ENCODE measurements at regions not wholly inside any gene's neighbourhood (a gene's known extent, or its start where the extent isn't known, plus 50 kb on each side); places are given as distances from the start of the nearest gene placed in this dataset.
"Not testable (repeated sequence)": the region's sequence is repeated elsewhere in the genome, so short reads cannot be mapped to it uniquely, and the experiment has no call there.

GRCh38 chr13:65330287-65330686, 1899.8 kb downstream of the PCDH9 start:
- no peak overlapping the region for H3K4me3 Mint-ChIP-seq
- DNase-seq (no peak), ATAC-seq (no peak)
- no peaks in the 10 kb centered on the region for H3K27me3 Mint-ChIP-seq
- H3K27ac Mint-ChIP-seq, result no peak overlapping the region
- no peaks in the 10 kb centered on the region for H3K36me3 Mint-ChIP-seq (ENCODE audit: low read depth)
- H3K9me3 ChIP-seq (ENCODE audit: control insufficient read depth, low read length, poor library complexity, severe bottlenecking), result no peaks in the 10 kb centered on the region
- H3K4me1 Mint-ChIP-seq, result no peaks in the 10 kb centered on the region

- DNase-seq; ATAC-seq; H3K27ac Mint-ChIP-seq; H3K4me3 Mint-ChIP-seq; H3K36me3 Mint-ChIP-seq (ENCODE audit: low read depth); H3K9me3 ChIP-seq (ENCODE audit: control insufficient read depth, low read length, poor library complexity, severe bottlenecking); H3K4me1 Mint-ChIP-seq; H3K27me3 Mint-ChIP-seq: not testable (repeated sequence)
These were observed 1906.9 kb downstream of the PCDH9 start for GRCh38 chr13:65323192-65323591.

DNA sequence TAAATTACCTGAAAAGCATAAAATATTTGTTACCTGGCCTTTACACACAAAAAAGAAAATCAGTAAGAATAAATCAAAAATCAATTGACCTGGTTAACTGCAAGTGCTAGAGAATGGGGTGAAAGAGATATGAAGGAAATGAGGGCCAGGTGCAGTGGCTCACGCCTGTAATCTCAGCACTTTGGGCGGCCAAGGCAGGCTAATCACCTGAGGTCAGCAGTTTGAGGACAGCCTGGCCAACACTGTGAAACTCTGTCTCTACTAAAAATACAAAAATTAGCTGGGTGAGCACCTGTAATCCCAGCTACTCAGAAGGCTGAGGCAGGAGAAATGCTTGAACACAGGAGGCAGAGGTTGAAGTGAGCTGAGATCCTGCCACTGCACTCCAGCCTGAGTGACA, 1908.7 kb downstream of the PCDH9 start:
- not testable (repeated sequence) for H3K4me3 Mint-ChIP-seq; H3K27me3 Mint-ChIP-seq; H3K4me1 Mint-ChIP-seq; H3K9me3 ChIP-seq (ENCODE audit: control insufficient read depth, low read length, poor library complexity, severe bottlenecking); DNase-seq; H3K36me3 Mint-ChIP-seq (ENCODE audit: low read depth); ATAC-seq; H3K27ac Mint-ChIP-seq

DNA sequence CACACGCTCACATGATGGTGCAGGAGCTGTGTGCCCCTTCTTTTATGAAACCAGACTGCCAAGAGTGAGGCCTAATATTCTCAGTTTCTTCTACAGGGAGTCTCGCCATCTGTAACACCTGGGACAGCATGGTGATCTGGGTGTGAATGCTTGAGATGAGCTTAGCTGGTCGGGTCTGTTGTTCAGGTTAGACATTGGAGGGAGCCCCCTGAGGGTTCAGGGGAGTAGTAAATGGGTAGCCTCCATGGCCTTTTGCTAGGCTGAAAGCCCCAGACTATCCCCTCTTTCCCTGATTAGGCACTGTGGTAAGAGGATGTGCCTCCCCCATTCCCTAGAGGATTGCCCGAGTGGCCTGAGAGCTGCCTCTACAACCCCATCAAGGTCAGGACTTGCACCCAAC, 1916.1 kb downstream of the PCDH9 start:
- ATAC-seq (no peak), DNase-seq (no peak)
- H3K9me3 ChIP-seq (ENCODE audit: control insufficient read depth, low read length, poor library complexity, severe bottlenecking), result no peaks in the 10 kb centered on the region
- no peak overlapping the region for H3K4me3 Mint-ChIP-seq
- no peak overlapping the region for H3K27ac Mint-ChIP-seq
- H3K27me3 Mint-ChIP-seq, result no peaks in the 10 kb centered on the region
- H3K36me3 Mint-ChIP-seq (ENCODE audit: low read depth), result no peaks in the 10 kb centered on the region
- no peaks in the 10 kb centered on the region for H3K4me1 Mint-ChIP-seq

- no peaks in the 10 kb centered on the region for H3K27me3 Mint-ChIP-seq
- H3K36me3 Mint-ChIP-seq (ENCODE audit: low read depth), result no peaks in the 10 kb centered on the region
- ATAC-seq (no peak), DNase-seq (no peak)
- H3K4me1 Mint-ChIP-seq, result no peaks in the 10 kb centered on the region
- H3K4me3 Mint-ChIP-seq, result no peak overlapping the region
- no peak overlapping the region for H3K27ac Mint-ChIP-seq
- no peaks in the 10 kb centered on the region for H3K9me3 ChIP-seq (ENCODE audit: control insufficient read depth, low read length, poor library complexity, severe bottlenecking)
These were observed 1919.3 kb downstream of the PCDH9 start for GRCh38 chr13:65310663-65311328.

- no peak overlapping the region for H3K27ac Mint-ChIP-seq
These were observed 1920.2 kb downstream of the PCDH9 start for GRCh38 chr13:65309906-65310305.

GRCh38 chr13:65308729-65309128, 1921.4 kb downstream of the PCDH9 start:
- H3K4me1 Mint-ChIP-seq; H3K27ac Mint-ChIP-seq; H3K4me3 Mint-ChIP-seq; H3K27me3 Mint-ChIP-seq; ATAC-seq; DNase-seq; H3K9me3 ChIP-seq (ENCODE audit: control insufficient read depth, low read length, poor library complexity, severe bottlenecking); H3K36me3 Mint-ChIP-seq (ENCODE audit: low read depth): not testable (repeated sequence)

More at GRCh38 chr13:65309906-65310305, 1920.2 kb downstream of the PCDH9 start:
- H3K27me3 Mint-ChIP-seq, result no peaks in the 10 kb centered on the region
- ATAC-seq (no peak), DNase-seq (no peak)
- no peaks in the 10 kb centered on the region for H3K36me3 Mint-ChIP-seq (ENCODE audit: low read depth)
- no peaks in the 10 kb centered on the region for H3K4me1 Mint-ChIP-seq
- H3K4me3 Mint-ChIP-seq, result no peak overlapping the region
- no peaks in the 10 kb centered on the region for H3K9me3 ChIP-seq (ENCODE audit: control insufficient read depth, low read length, poor library complexity, severe bottlenecking)

GRCh38 chr13:65307056-65307455, 1923.1 kb downstream of the PCDH9 start:
- H3K36me3 Mint-ChIP-seq (ENCODE audit: low read depth), result no peaks in the 10 kb centered on the region
- H3K9me3 ChIP-seq (ENCODE audit: control insufficient read depth, low read length, poor library complexity, severe bottlenecking), result no peaks in the 10 kb centered on the region
- H3K4me3 Mint-ChIP-seq, result no peak overlapping the region
- no peaks in the 10 kb centered on the region for H3K27me3 Mint-ChIP-seq
- no peak overlapping the region for H3K27ac Mint-ChIP-seq
- no peak for DNase-seq
- H3K4me1 Mint-ChIP-seq, result no peaks in the 10 kb centered on the region
- ATAC-seq, result no peak

DNA sequence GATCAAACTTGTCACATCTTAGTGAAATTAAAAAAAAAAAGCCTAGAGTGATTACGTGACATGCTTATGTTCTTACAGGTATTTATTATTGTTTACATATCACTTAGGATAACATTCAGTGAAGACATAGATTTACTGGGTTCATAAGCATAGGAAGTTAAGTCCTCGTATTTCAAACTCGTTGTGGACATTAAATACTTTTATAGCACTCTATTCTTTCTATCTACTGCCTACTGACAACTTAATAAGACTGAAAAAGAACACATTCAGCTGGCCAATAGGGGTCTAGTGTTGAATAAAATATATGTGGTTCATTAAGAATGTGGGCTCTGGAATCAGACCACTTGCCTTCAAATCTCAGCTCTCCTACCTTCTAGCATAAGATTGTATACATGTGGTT, 1927.4 kb downstream of the PCDH9 start:
- no peak for ATAC-seq

DNA sequence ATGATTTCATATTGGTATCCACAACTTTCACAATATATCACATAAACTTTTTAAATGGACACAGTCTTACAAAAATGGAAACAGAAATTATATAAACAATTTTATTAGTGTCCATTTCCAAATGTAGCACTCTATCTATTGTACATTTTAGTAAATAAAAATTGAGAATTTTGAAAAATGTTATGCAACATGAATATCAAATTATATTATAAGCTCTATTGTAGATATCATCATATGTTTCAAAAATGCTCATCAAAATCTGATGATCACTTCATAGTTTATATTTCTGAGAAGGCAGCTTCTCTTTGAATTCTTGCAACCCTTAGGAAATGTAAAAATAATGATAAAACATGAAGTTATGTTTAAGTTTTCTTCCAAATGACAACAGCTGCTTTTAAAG, 1928.6 kb downstream of the PCDH9 start:
- H3K4me1 Mint-ChIP-seq, result no peaks in the 10 kb centered on the region
- H3K27me3 Mint-ChIP-seq, result no peaks in the 10 kb centered on the region

More for the DNA sequence above, 1927.4 kb downstream of the PCDH9 start:
- Mint-ChIP-seq H3K4me3 (no peak overlapping the region), H3K27ac (no peak overlapping the region), H3K36me3 (ENCODE audit: low read depth) (no peaks in the 10 kb centered on the region), H3K27me3 (no peaks in the 10 kb centered on the region), H3K4me1 (no peaks in the 10 kb centered on the region)
- no peak for DNase-seq
- no peaks in the 10 kb centered on the region for H3K9me3 ChIP-seq (ENCODE audit: control insufficient read depth, low read length, poor library complexity, severe bottlenecking)

GRCh38 chr13:65300220-65300619, 1929.9 kb downstream of the PCDH9 start:
- H3K9me3 ChIP-seq (ENCODE audit: control insufficient read depth, low read length, poor library complexity, severe bottlenecking), result no peaks in the 10 kb centered on the region
- H3K27ac Mint-ChIP-seq, result no peak overlapping the region
- no peak for DNase-seq
- H3K27me3 Mint-ChIP-seq, result no peaks in the 10 kb centered on the region
- ATAC-seq, result no peak
- no peaks in the 10 kb centered on the region for H3K4me1 Mint-ChIP-seq
- H3K36me3 Mint-ChIP-seq (ENCODE audit: low read depth), result no peaks in the 10 kb centered on the region
- no peak overlapping the region for H3K4me3 Mint-ChIP-seq

More for the DNA sequence above, 1928.6 kb downstream of the PCDH9 start:
- Mint-ChIP-seq H3K27ac (no peak overlapping the region), H3K4me3 (no peak overlapping the region), H3K36me3 (ENCODE audit: low read depth) (no peaks in the 10 kb centered on the region)
- DNase-seq (no peak), ATAC-seq (no peak)
- no peaks in the 10 kb centered on the region for H3K9me3 ChIP-seq (ENCODE audit: control insufficient read depth, low read length, poor library complexity, severe bottlenecking)

GRCh38 chr13:65293530-65294198, 1936.5 kb downstream of the PCDH9 start:
- Mint-ChIP-seq H3K27ac (no peak overlapping the region), H3K36me3 (ENCODE audit: low read depth) (no peaks in the 10 kb centered on the region), H3K4me3 (no peak overlapping the region), H3K27me3 (no peaks in the 10 kb centered on the region), H3K4me1 (no peaks in the 10 kb centered on the region)
- ATAC-seq, result no peak
- no peak for DNase-seq
- peaks cover 4% of the 10 kb centered on the region for H3K9me3 ChIP-seq (ENCODE audit: control insufficient read depth, low read length, poor library complexity, severe bottlenecking)

DNA sequence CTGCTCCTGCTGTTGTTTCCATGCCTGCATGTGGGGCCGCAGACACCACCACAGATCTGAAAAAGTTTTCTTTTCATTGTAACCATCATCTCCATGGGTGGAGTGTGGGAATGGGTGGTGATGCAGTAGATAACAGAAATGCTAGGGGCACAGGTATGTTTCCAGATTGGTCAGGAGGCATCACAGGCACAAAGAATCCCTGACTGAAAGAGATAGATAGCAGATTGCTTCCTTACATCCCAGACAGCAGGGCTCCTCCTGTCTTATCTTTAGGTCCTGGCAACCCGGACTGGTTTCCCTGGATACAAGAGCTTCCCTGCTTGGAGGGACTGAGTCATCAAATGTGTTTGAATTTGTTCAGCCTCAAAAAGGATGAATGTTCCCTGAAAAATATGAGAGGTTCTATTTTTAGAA, 1937.6 kb downstream of the PCDH9 start:
- Mint-ChIP-seq H3K36me3 (ENCODE audit: low read depth) (no peaks in the 10 kb centered on the region), H3K27ac (no peak overlapping the region), H3K4me3 (no peak overlapping the region), H3K27me3 (no peaks in the 10 kb centered on the region), H3K4me1 (no peaks in the 10 kb centered on the region)
- peaks cover 4% of the 10 kb centered on the region for H3K9me3 ChIP-seq (ENCODE audit: control insufficient read depth, low read length, poor library complexity, severe bottlenecking)
- DNase-seq (no peak), ATAC-seq (no peak)

GRCh38 chr13:65287405-65287804, 1942.7 kb downstream of the PCDH9 start:
- Mint-ChIP-seq H3K36me3 (ENCODE audit: low read depth) (no peaks in the 10 kb centered on the region), H3K27ac (no peak overlapping the region), H3K4me1 (no peaks in the 10 kb centered on the region), H3K4me3 (no peak overlapping the region), H3K27me3 (no peaks in the 10 kb centered on the region)
- ATAC-seq, result no peak
- H3K9me3 ChIP-seq (ENCODE audit: control insufficient read depth, low read length, poor library complexity, severe bottlenecking), result no peaks in the 10 kb centered on the region
- DNase-seq, result no peak

Data from T-helper 17 cell (primary cell).